22Rv1 (cell line): ENCODE measurements at regions not wholly inside any gene's neighbourhood (a gene's known extent, or its start where the extent isn't known, plus 50 kb on each side); places are given as distances from the start of the nearest gene placed in this dataset.

Source experiments
- H3K27ac ChIP-seq: fragments of 450-650 bp; 2 replicates; pipeline ENCODE4 v1.5.1; 2017
- ZFX ChIP-seq: fragments of 450-650 bp; IDR thresholded peaks from 2 replicates; pipeline ENCODE4 v1.6.1; 2017; ENCODE audit warnings: antibody characterized with exemption, borderline replicate concordance
- TF ChIP-seq, protein P1 (sequence below): fragments of 450-650 bp; IDR thresholded peaks from 2 replicates; pipeline ENCODE4 v1.5.1; 2017; ENCODE audit warnings: mild to moderate bottlenecking

DNA sequence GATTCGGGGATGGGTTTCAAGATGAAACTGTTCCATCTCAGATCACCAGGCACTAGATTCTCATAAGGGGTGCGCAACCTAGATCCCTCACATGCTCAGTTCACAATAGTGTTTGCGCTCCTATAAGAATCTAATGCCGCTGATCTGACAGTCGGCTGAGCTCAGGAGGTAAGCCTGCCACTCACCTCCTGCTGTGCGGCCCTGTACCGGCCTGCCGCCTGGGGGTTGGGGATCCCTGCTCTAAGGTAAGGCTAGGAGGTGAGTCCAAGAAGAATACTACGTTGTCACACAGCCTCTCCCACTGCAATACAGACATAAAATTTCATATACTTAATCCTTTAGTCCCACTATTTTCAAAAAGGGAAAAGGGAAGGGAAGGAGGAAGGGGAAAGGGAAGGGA, 213.4 kb upstream of the HCCS start:
- H3K27ac ChIP-seq = no peak overlapping the region
- TF ChIP-seq ZFX = no peak
- TF ChIP-seq, protein P1, sequence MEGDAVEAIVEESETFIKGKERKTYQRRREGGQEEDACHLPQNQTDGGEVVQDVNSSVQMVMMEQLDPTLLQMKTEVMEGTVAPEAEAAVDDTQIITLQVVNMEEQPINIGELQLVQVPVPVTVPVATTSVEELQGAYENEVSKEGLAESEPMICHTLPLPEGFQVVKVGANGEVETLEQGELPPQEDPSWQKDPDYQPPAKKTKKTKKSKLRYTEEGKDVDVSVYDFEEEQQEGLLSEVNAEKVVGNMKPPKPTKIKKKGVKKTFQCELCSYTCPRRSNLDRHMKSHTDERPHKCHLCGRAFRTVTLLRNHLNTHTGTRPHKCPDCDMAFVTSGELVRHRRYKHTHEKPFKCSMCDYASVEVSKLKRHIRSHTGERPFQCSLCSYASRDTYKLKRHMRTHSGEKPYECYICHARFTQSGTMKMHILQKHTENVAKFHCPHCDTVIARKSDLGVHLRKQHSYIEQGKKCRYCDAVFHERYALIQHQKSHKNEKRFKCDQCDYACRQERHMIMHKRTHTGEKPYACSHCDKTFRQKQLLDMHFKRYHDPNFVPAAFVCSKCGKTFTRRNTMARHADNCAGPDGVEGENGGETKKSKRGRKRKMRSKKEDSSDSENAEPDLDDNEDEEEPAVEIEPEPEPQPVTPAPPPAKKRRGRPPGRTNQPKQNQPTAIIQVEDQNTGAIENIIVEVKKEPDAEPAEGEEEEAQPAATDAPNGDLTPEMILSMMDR = no peak

GRCh38 chrX:10900585-10901289, 210.4 kb upstream of the HCCS start:
- TF ChIP-seq, protein P1 = no peak
- TF ChIP-seq ZFX = no peak
- peak overlapping the region; percentile 90 for H3K27ac ChIP-seq

- peak overlapping the region; percentile 90 for H3K27ac ChIP-seq
- no peak for TF ChIP-seq ZFX
- TF ChIP-seq, protein P1 = no peak
Observed at GRCh38 chrX:10901290-10901633, 209.9 kb upstream of the HCCS start.

- TF ChIP-seq ZFX = no peak
- TF ChIP-seq, protein P1 = no peak
- H3K27ac ChIP-seq = peak overlapping the region; percentile 90
Observed at GRCh38 chrX:10902001-10902400, 209.1 kb upstream of the HCCS start.

DNA sequence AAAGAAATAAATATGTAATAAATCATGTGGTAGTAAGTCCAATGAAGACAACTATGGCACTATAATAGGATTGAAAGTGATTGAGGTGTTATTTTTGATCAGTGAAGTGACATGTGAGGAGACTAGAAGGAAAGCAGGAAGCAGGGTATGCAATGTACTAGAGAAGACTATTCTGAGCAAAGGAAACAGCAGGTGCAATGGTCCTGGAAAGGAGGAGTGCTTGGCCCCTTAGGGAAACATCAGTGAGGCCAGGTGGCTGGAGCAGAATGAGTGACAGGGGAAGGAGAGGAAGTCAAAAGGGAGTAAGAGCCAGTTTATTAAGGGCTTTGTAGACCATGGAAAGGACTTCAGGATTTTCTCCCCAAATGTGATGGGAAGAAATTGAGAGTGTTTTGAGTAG, 207.6 kb upstream of the HCCS start:
- no peak for TF ChIP-seq ZFX
- TF ChIP-seq, protein P1 = no peak
- H3K27ac ChIP-seq = no peak overlapping the region

DNA sequence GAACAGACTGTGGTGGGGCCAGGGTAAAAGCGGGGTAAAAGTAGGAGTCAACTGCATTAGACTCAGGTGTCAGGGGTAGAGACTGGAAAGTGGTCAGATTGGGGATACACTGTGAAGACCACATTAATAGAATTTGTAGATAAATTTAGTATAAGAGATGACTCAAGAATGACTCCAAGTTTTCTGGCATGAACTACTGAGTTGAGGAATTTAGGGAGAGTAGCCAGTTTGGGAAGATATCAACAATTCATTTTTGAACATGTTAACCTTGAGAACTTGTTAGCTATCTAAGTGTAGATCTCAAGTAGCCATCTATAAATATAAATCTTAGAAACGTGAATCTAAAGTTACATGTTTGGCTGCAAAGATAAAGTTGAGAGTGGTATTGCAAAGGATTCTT, 206.9 kb upstream of the HCCS start:
- TF ChIP-seq ZFX = no peak
- TF ChIP-seq, protein P1 = no peak
- no peak overlapping the region for H3K27ac ChIP-seq

- TF ChIP-seq, protein P1 = no peak
- no peak for TF ChIP-seq ZFX
- no peak overlapping the region for H3K27ac ChIP-seq
Observed at GRCh38 chrX:10906866-10907265, 204.3 kb upstream of the HCCS start.
